Fibroblast of skin of abdomen (primary cell): ENCODE measurements at regions not wholly inside any gene's neighbourhood (a gene's known extent, or its start where the extent isn't known, plus 50 kb on each side); places are given as distances from the start of the nearest gene placed in this dataset.

Source experiments
- DNase-seq: peaks from one replicate; pipeline ENCODE4 v3.0.0-alpha.2; 2013

- DNase-seq = peak; percentile 71
Observed at GRCh38 chr3:178036451-178037144, 499.6 kb upstream of the KCNMB2 start.

DNA sequence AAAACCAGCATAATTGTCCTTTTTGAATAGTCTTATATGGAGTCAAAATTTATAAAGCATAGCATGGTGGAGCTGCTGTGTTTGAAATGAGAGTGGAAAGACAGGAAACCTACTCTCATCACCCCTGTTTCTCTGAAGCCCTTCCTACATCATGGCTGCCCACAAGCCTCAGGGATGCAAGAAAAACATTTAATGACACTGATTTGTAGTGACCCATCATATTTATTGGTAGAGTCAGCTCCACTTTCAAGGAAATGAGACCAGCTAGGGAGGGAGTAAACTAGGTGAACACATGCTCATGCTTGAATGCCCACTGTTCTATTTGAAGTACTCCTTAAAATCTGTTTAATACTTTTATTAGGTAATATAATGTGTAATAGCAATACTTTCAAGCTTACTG is 494.3 kb upstream of the KCNMB2 start:
- DNase-seq = no peak

DNA sequence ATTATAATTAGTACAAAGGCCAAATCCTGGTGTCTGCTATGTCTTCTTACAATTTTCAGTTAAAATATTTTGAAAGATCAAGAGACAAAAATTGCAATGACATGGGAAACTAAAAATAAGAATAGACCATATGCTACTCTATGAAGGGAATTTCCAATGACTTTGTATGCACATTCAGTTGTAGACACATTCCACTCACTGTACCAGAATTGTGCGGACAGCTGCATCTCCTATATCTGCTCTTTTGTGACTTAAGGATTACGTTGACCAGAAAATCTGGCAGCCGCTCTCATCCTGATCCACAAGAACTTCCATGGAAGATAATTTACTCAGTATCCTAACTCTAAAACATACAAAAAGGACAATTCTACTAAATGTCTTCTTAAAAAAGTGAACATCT is 493.9 kb upstream of the KCNMB2 start:
- DNase-seq = no peak

DNA sequence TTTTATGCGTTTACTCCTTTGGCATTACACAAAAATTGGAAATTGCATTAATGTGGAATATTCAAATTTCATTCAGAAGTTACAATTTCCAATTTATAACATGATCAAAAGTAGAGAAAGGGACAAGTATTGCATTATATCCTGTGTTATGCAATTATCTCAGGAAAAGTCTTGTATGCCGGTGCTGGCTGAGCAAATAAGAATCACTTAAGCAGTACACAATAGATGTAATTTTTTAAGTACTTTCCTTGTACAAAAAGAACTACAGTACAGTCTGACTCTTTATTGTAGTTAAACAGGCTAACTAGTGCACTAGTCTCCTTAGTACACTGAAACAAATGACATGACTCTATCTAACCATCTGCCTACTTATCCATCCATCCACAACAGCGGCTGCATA is 493.2 kb upstream of the KCNMB2 start:
- no peak for DNase-seq

GRCh38 chr3:178044320-178044719 is 491.9 kb upstream of the KCNMB2 start:
- no peak for DNase-seq

- DNase-seq = no peak
Observed at GRCh38 chr3:178047496-178047895, 488.7 kb upstream of the KCNMB2 start.

DNA sequence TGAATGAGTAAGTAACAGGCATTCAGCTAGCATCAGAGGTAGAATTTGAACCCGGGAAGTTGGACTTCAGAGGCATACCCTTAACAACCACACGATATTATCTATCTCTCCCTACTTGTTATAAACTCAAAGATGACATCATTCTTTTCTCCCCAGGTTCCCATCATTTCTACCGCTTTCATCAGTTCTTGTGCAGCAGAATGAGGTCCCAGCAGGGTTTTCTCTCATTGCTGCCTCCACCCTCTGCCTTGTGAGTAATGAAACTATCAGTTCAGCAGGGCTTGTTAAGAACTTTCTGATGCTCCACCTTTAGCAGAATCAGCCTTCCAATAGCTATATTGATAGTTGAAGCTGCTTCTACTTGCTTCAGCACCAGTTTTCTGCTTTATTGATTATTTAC is 487.5 kb upstream of the KCNMB2 start:
- DNase-seq = peak; percentile 24

- no peak for DNase-seq
Observed at GRCh38 chr3:178054471-178054870, 481.8 kb upstream of the KCNMB2 start.

- DNase-seq = no peak
Observed at GRCh38 chr3:178055939-178056338, 480.3 kb upstream of the KCNMB2 start.

- no peak for DNase-seq
Observed at GRCh38 chr3:178056868-178057267, 479.4 kb upstream of the KCNMB2 start.

DNA sequence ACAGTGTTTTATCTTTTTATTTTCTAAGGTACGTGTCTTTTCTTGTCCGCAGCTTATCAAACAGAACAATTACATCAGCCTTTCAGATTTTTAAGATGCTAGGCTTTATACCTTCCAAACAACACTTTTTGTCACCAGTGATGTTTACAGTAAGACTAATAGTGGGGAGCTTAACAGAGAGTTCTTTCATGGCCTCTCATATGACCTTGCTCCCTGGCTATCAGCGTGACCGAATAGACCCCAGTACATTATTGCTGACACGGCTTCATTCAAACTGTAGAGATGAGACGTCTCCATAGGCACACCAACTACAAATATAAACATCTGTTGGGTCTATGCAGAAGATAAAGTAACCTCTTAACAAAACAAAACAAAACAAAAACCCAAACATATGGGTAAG is 477.6 kb upstream of the KCNMB2 start:
- DNase-seq = no peak

DNA sequence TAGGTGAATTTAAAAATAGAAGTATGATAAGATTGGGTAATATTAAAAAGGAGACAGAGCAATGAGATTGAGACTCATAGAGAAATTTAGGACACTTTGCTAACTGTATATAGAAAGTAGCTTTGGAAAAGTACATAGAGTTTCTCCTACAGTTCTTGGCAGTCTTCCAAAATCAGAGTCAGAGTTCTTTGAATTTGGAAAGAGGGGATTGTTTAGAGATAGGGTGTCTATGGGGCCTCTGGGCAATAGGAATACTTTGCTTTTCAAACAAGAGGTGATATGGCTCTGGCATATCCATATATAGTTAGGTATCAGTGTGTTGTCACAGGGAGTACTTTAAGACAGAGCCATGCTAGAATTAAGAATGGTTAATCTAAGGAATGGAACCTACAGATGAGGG is 477.1 kb upstream of the KCNMB2 start:
- DNase-seq = no peak

DNA sequence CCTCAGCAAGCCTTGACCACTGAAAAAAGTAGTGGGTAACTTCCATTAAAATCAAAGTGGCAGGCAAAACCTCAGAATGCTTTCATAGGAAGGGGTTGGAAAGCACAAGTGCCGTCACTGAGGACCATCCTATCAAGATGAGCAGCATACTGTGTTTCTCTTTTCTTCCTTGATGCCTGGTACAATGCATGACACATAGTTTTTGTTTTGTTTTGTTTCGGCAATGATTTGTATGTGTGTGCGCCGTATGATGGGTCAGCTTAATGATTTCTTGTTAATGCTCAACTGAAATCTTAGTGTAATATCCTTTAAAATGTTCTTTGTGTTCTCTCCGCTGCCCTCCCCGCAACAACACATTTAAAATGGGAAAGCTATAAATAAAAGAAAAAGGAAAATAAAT is 476.4 kb upstream of the KCNMB2 start:
- DNase-seq = no peak

DNA sequence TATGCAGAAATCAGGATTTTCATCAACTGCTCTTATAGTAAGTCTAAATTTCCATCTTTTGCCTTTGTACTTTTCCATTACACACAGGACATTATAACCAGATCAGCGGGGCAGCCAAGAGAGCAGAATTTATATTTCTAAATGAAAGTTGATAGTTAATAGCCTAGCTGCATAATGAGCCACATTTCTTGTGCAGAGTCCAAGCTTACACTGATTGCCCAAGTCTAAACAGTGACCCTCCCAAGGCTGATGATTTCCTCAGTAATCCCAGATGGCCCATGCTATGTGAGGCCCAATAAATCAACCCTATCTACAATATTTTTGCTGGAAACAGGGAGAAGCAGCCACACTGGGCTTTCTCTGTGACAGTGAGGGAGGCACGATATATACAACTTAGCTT is 475.8 kb upstream of the KCNMB2 start:
- peak; percentile 63 for DNase-seq

- no peak for DNase-seq
Observed at GRCh38 chr3:178062126-178062525, 474.1 kb upstream of the KCNMB2 start.

- DNase-seq = peak; percentile 34
Observed at GRCh38 chr3:178063461-178063860, 472.8 kb upstream of the KCNMB2 start.

DNA sequence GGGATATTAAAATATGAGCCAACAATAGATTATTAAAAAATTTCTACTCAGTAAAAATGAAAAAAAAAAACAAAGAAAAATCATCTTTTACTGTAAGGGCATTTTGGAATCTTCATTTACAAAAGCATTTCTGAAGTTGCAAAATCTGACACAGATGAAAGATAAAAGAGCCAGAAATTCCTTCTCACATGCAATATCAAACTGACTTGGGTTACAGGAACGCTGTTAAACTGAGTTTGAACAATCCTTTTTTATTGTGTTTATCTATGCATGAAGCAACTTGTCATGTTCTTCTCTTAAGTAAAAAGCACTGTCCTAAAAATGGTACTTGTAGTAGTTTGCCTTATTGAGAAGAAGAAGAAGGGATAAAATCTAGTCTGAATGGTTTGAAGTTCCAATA is 468.5 kb upstream of the KCNMB2 start:
- DNase-seq = no peak

DNA sequence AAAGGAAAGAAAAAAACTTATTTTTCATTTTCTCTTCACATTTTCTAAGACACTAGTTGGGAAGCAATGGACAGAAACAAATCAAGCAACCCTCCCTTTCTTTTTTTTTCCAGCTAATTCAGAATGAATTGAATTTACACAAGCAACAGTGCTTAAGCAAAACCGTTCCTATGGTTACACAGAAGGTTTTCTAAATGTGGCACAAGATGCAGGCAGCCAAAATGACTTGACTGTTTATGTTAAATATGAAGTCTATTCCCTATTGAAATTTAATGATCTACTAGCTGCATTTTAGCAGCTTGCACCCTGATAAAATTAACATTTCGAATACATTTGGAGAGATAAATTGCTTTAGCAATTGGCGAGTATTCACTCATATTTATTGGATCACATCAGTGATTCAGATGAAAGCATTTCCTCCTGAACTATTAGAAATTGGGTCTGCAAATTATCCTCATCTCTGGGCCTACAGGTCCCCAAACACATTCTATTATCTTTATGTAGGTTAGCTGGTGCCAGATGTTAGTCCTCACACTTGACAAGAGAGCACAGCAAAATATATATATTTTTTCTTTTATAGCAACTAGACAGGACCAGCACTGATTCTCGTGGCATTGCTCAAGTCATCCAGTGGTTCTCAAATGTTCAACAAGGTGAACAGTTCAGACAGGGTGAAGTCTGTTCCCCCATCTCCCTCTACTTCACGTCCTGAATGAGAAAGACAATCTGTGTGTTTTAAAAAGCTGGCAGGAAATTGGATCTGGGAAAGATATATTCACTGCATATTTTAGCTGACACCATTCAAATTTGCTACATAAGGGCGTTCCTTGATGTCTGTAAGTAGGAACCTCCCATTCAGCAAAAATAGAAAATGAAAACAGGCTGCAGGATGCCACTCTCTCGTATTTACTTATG is 463.6 kb upstream of the KCNMB2 start:
- peak; percentile 27 for DNase-seq

DNA sequence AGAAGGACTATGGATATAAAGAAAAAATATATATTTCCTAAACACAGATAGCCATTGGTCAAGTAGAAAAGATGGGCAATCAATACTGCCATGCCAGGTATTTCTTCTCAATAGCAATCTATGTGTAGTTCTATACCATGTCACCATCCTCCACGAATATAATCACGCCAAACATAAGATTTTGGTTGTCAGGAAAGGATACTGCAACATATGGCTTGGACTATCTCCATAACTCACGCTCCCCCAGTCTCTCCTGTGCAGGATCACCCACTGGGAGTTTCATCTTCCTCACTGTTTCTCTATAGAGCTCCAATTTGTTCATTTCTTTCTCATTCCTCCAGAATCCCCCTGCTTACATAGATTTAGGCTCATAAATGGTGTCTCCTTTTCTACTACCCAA is 462.9 kb upstream of the KCNMB2 start:
- no peak for DNase-seq

GRCh38 chr3:178075344-178075743 is 460.9 kb upstream of the KCNMB2 start:
- no peak for DNase-seq

- peak; percentile 81 for DNase-seq
Observed at GRCh38 chr3:178078953-178079352, 457.3 kb upstream of the KCNMB2 start.

DNA sequence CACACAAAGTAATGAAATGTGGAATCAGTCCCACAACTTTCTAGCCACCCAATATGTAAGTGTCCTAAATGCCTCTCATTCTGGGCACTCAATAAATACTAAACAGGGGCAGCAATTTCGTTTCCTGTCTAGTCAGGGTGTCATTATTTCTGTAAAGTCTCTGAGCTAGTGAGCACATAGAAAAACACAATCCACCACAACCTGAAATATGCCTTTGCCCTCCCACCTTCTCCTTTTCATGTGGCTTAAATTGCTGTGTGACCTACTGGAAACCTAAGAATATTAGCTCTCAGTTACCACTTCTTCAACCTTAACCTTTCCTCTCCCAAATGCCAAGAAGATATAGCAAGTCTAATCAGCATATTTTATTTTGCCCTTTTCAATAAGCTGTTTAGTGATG is 456.3 kb upstream of the KCNMB2 start:
- DNase-seq = no peak

- DNase-seq = no peak
Observed at GRCh38 chr3:178082326-178082906, 453.8 kb upstream of the KCNMB2 start.
